ENCODE measurements at regions not wholly inside any gene's neighbourhood (a gene's known extent, or its start where the extent isn't known, plus 50 kb on each side); places are given as distances from the start of the nearest gene placed in this dataset.

- DNase-seq (ENCODE audit: low spot score): no peak
Measured at GRCh38 chrX:40816906-40817305, 81.6 kb upstream of the MED14 start.

GRCh38 chrX:40818236-40818635, 82.9 kb upstream of the MED14 start:
- no peak for DNase-seq (ENCODE audit: low spot score)
- no peak for TF ChIP-seq CTCF (IDR thresholded peaks at IDR 0.05; ENCODE audit: extremely low read depth, missing control alignments)

More at GRCh38 chrX:40816906-40817305, 81.6 kb upstream of the MED14 start:
- TF ChIP-seq CTCF (IDR thresholded peaks at IDR 0.05; ENCODE audit: extremely low read depth, missing control alignments): no peak

GRCh38 chrX:40821780-40822179, 86.4 kb upstream of the MED14 start:
- TF ChIP-seq CTCF (IDR thresholded peaks at IDR 0.05; ENCODE audit: extremely low read depth, missing control alignments): no peak
- no peak for DNase-seq (ENCODE audit: low spot score)

- no peak for TF ChIP-seq CTCF (IDR thresholded peaks at IDR 0.05; ENCODE audit: extremely low read depth, missing control alignments)
Measured at GRCh38 chrX:40827331-40827730, 92.0 kb upstream of the MED14 start.

GRCh38 chrX:40831750-40832149, 96.4 kb upstream of the MED14 start:
- TF ChIP-seq CTCF (IDR thresholded peaks at IDR 0.05; ENCODE audit: extremely low read depth, missing control alignments): no peak
- no peak for DNase-seq (ENCODE audit: low spot score)

More at GRCh38 chrX:40827331-40827730, 92.0 kb upstream of the MED14 start:
- no peak for DNase-seq (ENCODE audit: low spot score)

- DNase-seq (ENCODE audit: low spot score): no peak
- TF ChIP-seq CTCF (IDR thresholded peaks at IDR 0.05; ENCODE audit: extremely low read depth, missing control alignments): no peak
Measured at GRCh38 chrX:40832723-40833122, 97.4 kb upstream of the MED14 start.

GRCh38 chrX:40834225-40834624, 98.9 kb upstream of the MED14 start:
- no peak for TF ChIP-seq CTCF (IDR thresholded peaks at IDR 0.05; ENCODE audit: extremely low read depth, missing control alignments)

More at GRCh38 chrX:40834225-40834624, 98.9 kb upstream of the MED14 start:
- DNase-seq (ENCODE audit: low spot score): no peak

Data from GM20000 (cell line).